Motor neuron (in vitro differentiated cells): ENCODE measurements at regions not wholly inside any gene's neighbourhood (a gene's known extent, or its start where the extent isn't known, plus 50 kb on each side); places are given as distances from the start of the nearest gene placed in this dataset.

ENCODE experiments used
- ATAC-seq, 8 experiments: fragments of 200-7000 bp; cut with Tn5 transposase; replicated peaks in 6 of 8; 2 replicates each; pipeline ENCODE4 v1.8.0; 2021; ENCODE audit warnings: mild to moderate bottlenecking in 8 of 8, moderate library complexity in 8 of 8
- H3K27ac ChIP-seq, 2 donors: fragments of 250-450 bp; sonication (Bioruptor Pico); 2 replicates each; pipeline ENCODE4 v1.9.0; 2021; ENCODE audit warnings: antibody characterized with exemption in 2 of 2, mild to moderate bottlenecking in 2 of 2, moderate library complexity in 1 of 2
- H3K4me1 ChIP-seq, 2 donors: fragments of 250-450 bp; sonication (Bioruptor Pico); replicated peaks in 1 of 2; 2 replicates each; pipeline ENCODE4 v1.6.1; 2021; ENCODE audit warnings: antibody characterized with exemption in 2 of 2, mild to moderate bottlenecking in 2 of 2, moderate library complexity in 1 of 2
- H3K4me3 ChIP-seq, 5 donors: fragments of 250-450 bp; sonication (Bioruptor Pico); 2 replicates each; pipeline ENCODE4 v1.9.0; 2021; ENCODE audit warnings: antibody characterized with exemption in 5 of 5, mild to moderate bottlenecking in 5 of 5, moderate library complexity in 4 of 5
- WGBS, 10 experiments: fragments of 450-650 bp; shearing (Covaris generic); methylation state at CpG; one replicate each; pipeline ENCODE4 v1.0.0; 2022; 5-methylcytosine and 5-hydroxymethylcytosine counted together
- in situ Hi-C, 9 experiments: fragments of 400-800 bp; cut with MboI; loops; one replicate each; pipeline ENCODE4 v1.15.0; 2021; ENCODE audit warnings: low sequenced_read_pairs in 9 of 9, low pct_unique_long_range_greater_than_20kb in 2 of 9; ENCODE audit not compliant: unreplicated experiment in 9 of 9

DNA sequence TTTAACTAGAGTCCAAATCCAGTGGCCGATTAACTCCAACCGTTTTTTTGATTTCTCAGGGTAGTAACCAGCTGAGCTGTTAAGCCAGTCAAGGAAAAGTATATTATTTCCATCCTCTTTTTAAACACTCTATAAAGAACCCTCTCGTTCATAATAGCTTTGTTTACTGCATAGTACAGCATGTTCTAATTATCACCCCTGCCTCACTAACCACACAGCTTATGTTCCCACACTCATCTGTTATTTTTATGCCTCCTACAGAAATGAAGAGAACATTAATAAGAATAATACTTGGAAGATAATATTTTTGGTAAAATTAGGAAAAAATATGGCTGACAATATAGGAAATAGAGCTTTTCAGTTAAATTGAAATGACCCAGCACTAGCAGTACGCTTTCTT, 2132.8 kb upstream of the CELF4 start:
- ATAC-seq = no peak
- WGBS, 10 experiments = 7 to 100% (median 91%) methylated on average over 1 to 4 of the region's 4 CpGs
- Histone ChIP-seq H3K4me1 (peaks cover 13 to 14% of the 10 kb centered on the region in 2 donors), H3K4me3 (no peak overlapping the region), H3K27ac (no peak overlapping the region)
- in situ Hi-C loops = no loop called here

- WGBS, 10 experiments = 80 to 100% (median 100%) methylated on average over 1 of the region's 1 CpG; no CpG with 5 or more reads in 7 of the 10 experiments
- Histone ChIP-seq H3K27ac (no peak overlapping the region), H3K4me1 (peaks cover 0 to 17% of the 10 kb centered on the region in 2 donors), H3K4me3 (no peak overlapping the region)
- in situ Hi-C loops = no loop called here
- peak in 1 of 8 experiments; percentile 57 for ATAC-seq
Observed at GRCh38 chr18:39693359-39693758, 2127.8 kb upstream of the CELF4 start.

- 0 to 100% (median 55%) methylated on average over 1 to 2 of the region's 2 CpGs; no CpG with 5 or more reads in 4 of the 10 experiments for WGBS, 10 experiments
- peaks cover 0 to 17% of the 10 kb centered on the region in 2 donors for H3K4me1 ChIP-seq
- H3K27ac ChIP-seq = no peak overlapping the region
- in situ Hi-C loops = no loop called here
- H3K4me3 ChIP-seq = no peak overlapping the region
- ATAC-seq = peak in 2 of 8 experiments; percentile 17 to 35
Observed at GRCh38 chr18:39692367-39693015, 2126.9 kb upstream of the CELF4 start.

- H3K4me1 ChIP-seq = peaks cover 0 to 2% of the 10 kb centered on the region in 2 donors
- no peak overlapping the region for H3K4me3 ChIP-seq
- no peak overlapping the region for H3K27ac ChIP-seq
- ATAC-seq = no peak
- in situ Hi-C loops = no loop called here
- 4 to 75% (median 18%) methylated on average over 2 to 4 of the region's 4 CpGs for WGBS, 10 experiments
Observed at GRCh38 chr18:39685303-39685902, 2119.8 kb upstream of the CELF4 start.

DNA sequence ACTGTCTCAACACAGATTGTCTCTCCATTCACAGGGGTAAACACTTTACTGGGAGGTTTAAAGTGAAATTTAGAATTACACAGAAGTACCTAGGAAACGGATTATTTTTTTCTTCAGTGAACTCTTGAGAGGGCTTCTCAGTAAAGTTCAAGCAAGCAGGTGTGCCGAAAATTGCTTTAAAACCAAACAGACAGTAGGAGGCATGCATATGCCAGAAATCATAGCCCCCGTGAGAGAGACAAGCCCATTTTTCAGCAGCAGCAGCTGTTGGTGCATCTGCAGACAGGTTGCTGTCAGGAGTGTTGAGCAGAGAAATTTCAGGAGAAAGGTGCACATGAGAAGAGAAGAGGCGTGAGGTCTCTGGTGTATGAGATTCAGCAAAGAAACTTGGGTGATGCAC, 2115.5 kb upstream of the CELF4 start:
- in situ Hi-C loops = no loop called here
- ATAC-seq = no peak
- Histone ChIP-seq H3K27ac (no peak overlapping the region), H3K4me1 (peaks cover 0 to 2% of the 10 kb centered on the region in 2 donors), H3K4me3 (no peak overlapping the region)
- WGBS, 10 experiments = 0 to 100% (median 87%) methylated on average over 1 to 4 of the region's 4 CpGs; no CpG with 5 or more reads in 1 of the 10 experiments

DNA sequence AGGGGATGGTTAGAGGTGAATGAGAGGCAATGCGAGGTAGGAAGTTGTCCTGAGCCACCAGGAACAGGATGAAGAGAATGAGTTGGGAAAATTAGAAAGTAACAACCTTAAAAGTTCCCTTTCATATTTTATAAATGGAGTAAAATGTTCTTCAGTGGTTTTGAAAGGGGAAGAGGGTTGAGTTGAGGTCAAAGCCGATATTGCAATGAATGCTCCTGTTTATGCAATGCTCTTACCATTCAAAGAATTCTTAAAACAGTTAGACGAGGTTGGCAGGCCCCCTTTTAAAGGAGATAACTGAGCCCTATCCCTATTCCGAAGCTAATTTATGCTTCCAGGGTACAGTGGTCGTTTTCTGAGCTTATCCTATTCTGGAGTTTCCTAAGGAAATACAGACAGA, 2110.3 kb upstream of the CELF4 start:
- Histone ChIP-seq H3K27ac (no peak overlapping the region), H3K4me1 (no peaks in the 10 kb centered on the region), H3K4me3 (no peak overlapping the region)
- 20 to 90% (median 73%) methylated on average over 2 to 5 of the region's 5 CpGs; no CpG with 5 or more reads in 1 of the 10 experiments for WGBS, 10 experiments
- no peak for ATAC-seq
- in situ Hi-C loops = no loop called here

DNA sequence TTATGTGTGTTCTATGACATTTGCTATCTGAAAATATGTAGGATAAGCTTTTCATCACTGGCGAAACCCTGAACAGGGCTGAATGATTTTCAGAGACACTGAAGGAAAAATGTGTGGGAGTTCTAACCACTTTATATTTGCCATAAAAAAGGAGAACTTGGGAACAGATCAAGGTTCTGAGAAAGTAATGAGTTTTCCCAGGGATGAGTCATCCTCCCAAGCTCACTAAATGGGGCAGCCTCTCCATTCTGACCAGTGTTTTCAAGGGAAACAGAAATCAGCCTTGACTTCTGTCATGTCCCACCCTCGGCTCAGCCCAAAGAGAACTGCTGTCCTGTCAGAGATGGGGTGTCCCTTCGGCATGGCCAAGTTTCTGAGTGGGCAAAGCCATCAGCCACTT, 2109.8 kb upstream of the CELF4 start:
- in situ Hi-C loops = no loop called here
- Histone ChIP-seq H3K27ac (no peak overlapping the region), H3K4me1 (no peaks in the 10 kb centered on the region), H3K4me3 (no peak overlapping the region)
- 20 to 100% (median 72%) methylated on average over 1 to 3 of the region's 3 CpGs; no CpG with 5 or more reads in 2 of the 10 experiments for WGBS, 10 experiments
- peak in 2 of 8 experiments; percentile 25 to 35 for ATAC-seq

GRCh38 chr18:39672171-39672570, 2106.6 kb upstream of the CELF4 start:
- Histone ChIP-seq H3K4me3 (no peak overlapping the region), H3K4me1 (no peaks in the 10 kb centered on the region), H3K27ac (no peak overlapping the region)
- WGBS, 10 experiments = 60 to 100% (median 93%) methylated on average over 1 to 3 of the region's 3 CpGs; no CpG with 5 or more reads in 1 of the 10 experiments
- ATAC-seq = no peak
- in situ Hi-C loops = no loop called here

DNA sequence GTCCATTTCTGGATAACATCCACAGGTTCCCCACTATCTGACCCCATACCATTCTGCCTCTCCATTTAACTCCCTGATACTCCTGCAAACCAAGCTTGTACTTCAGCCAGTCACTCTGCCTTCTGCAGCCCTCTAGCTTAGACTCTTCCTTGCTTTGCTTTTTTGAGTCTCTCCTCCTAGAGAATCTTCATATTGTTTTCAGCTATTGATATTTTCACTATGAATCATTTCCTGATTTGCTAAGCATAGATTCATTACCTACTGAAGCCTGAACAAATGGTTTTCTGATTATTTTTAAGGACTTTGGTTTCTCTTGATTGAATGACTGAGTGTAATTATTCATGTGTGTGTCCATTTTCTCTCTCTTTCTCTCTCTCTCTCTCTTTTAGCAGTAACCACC, 2102.3 kb upstream of the CELF4 start:
- Histone ChIP-seq H3K4me1 (no peaks in the 10 kb centered on the region), H3K4me3 (no peak overlapping the region), H3K27ac (no peak overlapping the region)
- no peak for ATAC-seq
- in situ Hi-C loops = no loop called here

- WGBS, 10 experiments = 7 to 100% (median 78%) methylated on average over 2 of the region's 2 CpGs; no CpG with 5 or more reads in 2 of the 10 experiments
- Histone ChIP-seq H3K27ac (no peak overlapping the region), H3K4me3 (no peak overlapping the region), H3K4me1 (no peaks in the 10 kb centered on the region)
- in situ Hi-C loops = no loop called here
- ATAC-seq = no peak
Observed at GRCh38 chr18:39666541-39666940, 2100.9 kb upstream of the CELF4 start.

DNA sequence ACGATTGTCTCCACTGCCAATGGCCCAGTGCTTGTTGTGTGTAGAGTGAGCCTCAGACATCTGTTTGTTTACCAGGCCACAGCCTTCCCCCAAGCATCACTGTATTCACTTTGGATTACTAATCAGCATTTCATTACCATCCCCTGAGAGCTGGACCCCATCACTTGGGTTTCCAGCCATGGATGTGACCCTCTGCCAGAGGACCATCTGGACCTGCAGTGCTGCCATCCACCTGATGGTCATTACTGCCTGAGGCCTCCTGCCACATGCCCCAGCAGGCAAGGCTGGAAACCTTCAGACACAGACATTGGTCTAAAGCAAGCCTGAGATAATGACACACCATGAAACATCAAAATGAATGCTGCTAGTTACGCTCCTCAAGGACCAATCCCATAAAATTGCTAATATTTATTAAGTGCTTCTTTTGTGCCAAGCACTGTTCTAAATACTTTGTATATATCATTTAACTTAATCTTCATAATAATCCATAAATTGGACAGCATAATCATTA, 2096.3 kb upstream of the CELF4 start:
- in situ Hi-C loops = no loop called here
- no peak overlapping the region for H3K27ac ChIP-seq
- no peak overlapping the region for H3K4me3 ChIP-seq
- no peak for ATAC-seq
- 90 to 100% (median 100%) methylated on average over 1 to 2 of the region's 2 CpGs; no CpG with 5 or more reads in 3 of the 10 experiments for WGBS, 10 experiments
- H3K4me1 ChIP-seq = no peaks in the 10 kb centered on the region

DNA sequence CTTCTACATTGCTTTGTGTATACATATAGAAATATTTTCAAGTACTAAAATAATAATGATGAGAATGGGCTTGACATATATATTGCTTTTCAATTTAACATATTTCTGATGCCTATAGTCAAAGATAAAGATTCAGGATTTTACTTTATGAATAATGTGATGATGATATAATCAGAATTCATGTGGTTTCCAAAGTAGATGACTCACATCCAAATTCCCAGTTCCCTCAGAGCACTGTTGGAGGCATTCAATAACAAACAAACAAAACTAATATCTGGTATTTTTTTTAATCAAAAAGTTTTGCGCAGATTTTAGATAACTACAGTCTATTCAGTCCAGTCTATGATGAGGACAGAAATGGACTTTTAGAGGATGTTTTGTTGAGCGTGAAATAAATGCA, 2094.5 kb upstream of the CELF4 start:
- H3K4me1 ChIP-seq = no peaks in the 10 kb centered on the region
- 42 to 100% (median 100%) methylated on average over 1 to 2 of the region's 2 CpGs for WGBS, 10 experiments
- in situ Hi-C loops = no loop called here
- H3K4me3 ChIP-seq = no peak overlapping the region
- no peak for ATAC-seq
- no peak overlapping the region for H3K27ac ChIP-seq

DNA sequence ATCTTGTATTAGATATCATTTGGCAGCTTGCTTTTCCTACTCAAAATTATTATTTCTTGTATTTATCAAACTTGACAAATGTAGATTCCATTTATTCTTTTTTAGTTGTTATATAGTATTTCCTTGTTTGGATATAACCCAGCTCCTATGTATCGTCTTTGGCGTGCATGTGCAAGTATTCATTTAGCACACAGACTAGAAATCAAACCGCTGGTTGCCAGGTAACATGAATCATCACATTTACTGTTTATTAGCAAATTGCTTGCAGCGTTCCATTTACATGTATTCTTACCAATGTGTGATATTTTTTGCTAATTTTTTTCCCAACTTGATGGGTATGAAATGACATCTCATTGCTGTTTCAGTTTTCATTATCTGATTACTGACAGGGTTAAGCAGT, 2089.7 kb upstream of the CELF4 start:
- ATAC-seq = no peak
- H3K27ac ChIP-seq = no peak overlapping the region
- no peak overlapping the region for H3K4me3 ChIP-seq
- 12 to 100% (median 96%) methylated on average over 1 to 4 of the region's 4 CpGs for WGBS, 10 experiments
- no peaks in the 10 kb centered on the region for H3K4me1 ChIP-seq
- in situ Hi-C loops = no loop called here

DNA sequence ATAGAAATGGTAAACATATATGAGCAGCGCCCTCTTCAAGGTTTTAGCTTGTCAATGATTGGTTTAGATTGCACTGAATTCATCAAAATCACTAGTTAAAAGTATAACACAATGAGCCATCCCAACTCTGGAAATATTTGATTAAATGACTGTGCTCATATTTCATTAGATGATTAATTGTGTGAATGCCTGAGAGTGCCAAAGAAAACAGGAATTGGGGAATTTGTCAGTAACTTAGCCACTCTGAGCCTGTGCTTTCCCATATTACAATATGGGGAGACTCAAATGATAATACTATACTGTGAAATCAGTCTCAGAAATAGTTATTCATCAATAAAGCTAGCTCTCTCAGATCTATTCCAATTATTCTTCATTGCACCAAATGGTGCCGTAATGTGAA, 2087.6 kb upstream of the CELF4 start:
- H3K4me1 ChIP-seq = no peaks in the 10 kb centered on the region
- H3K4me3 ChIP-seq = no peak overlapping the region
- no peak overlapping the region for H3K27ac ChIP-seq
- in situ Hi-C loops = no loop called here
- no peak for ATAC-seq
- 50 to 100% (median 100%) methylated on average over 1 to 2 of the region's 2 CpGs; no CpG with 5 or more reads in 3 of the 10 experiments for WGBS, 10 experiments
